ENCODE measurements at regions not wholly inside any gene's neighbourhood (a gene's known extent, or its start where the extent isn't known, plus 50 kb on each side); places are given as distances from the start of the nearest gene placed in this dataset.

- no peak overlapping the region for H2AFZ ChIP-seq
- no peaks in the 10 kb centered on the region for H3K9me2 ChIP-seq (ENCODE audit: insufficient read depth)
- H3F3A ChIP-seq (ENCODE audit: insufficient read depth): no peaks in the 10 kb centered on the region
- no peaks in the 10 kb centered on the region for H4K20me1 ChIP-seq (ENCODE audit: insufficient read depth)
- TF ChIP-seq EZH2 (IDR thresholded peaks at IDR 0.05; ENCODE audit: insufficient read depth, poor library complexity, severe bottlenecking) (no peak), EZH2phosphoT487 (IDR thresholded peaks at IDR 0.05; ENCODE audit: insufficient read depth, low read depth) (no peak)
- DNase-seq: no peak
- no peaks in the 10 kb centered on the region for H3K4me1 ChIP-seq (ENCODE audit: insufficient read depth)
- in situ Hi-C loops (cut with MboI): no loop called here
- H3K4me3 ChIP-seq: no peak overlapping the region
- H3K36me3 ChIP-seq (ENCODE audit: low read depth): no peaks in the 10 kb centered on the region
- 29 to 42% methylated on average over 3 of the region's 3 CpGs for WGBS, 2 experiments (ENCODE audit: low coverage in 1 of 2, low lambda C conversion rate in 2 of 2, missing lambda C conversion rate in 2 of 2)
- H3K79me2 ChIP-seq (ENCODE audit: insufficient read depth): no peaks in the 10 kb centered on the region
- H3K9me3 ChIP-seq (ENCODE audit: low read depth): no peaks in the 10 kb centered on the region
- no peak overlapping the region for H3K4me2 ChIP-seq (ENCODE audit: unreplicated experiment)
- H3K27ac ChIP-seq: no peak overlapping the region
- no peak overlapping the region for H3K9ac ChIP-seq
- H3K27me3 ChIP-seq (replicated peaks; ENCODE audit: insufficient read depth): peaks cover 9% of the 10 kb centered on the region
These were observed 231.5 kb downstream of the LOXHD1 start for GRCh38 chr18:46425511-46425910.

GRCh38 chr18:46426021-46426678, 230.9 kb downstream of the LOXHD1 start:
- no peaks in the 10 kb centered on the region for H3K4me1 ChIP-seq (ENCODE audit: insufficient read depth)
- DNase-seq: no peak
- H2AFZ ChIP-seq: no peak overlapping the region
- peaks cover 9% of the 10 kb centered on the region for H3K27me3 ChIP-seq (replicated peaks; ENCODE audit: insufficient read depth)
- no peaks in the 10 kb centered on the region for H4K20me1 ChIP-seq (ENCODE audit: insufficient read depth)
- TF ChIP-seq EZH2 (IDR thresholded peaks at IDR 0.05; ENCODE audit: insufficient read depth, poor library complexity, severe bottlenecking) (no peak), EZH2phosphoT487 (IDR thresholded peaks at IDR 0.05; ENCODE audit: insufficient read depth, low read depth) (no peak)
- no peaks in the 10 kb centered on the region for H3K9me3 ChIP-seq (ENCODE audit: low read depth)
- 25 to 44% methylated on average over 5 of the region's 5 CpGs for WGBS, 2 experiments (ENCODE audit: low coverage in 1 of 2, low lambda C conversion rate in 2 of 2, missing lambda C conversion rate in 2 of 2)
- H3K4me2 ChIP-seq (ENCODE audit: unreplicated experiment): no peak overlapping the region
- H3K4me3 ChIP-seq: no peak overlapping the region
- H3K9me2 ChIP-seq (ENCODE audit: insufficient read depth): no peaks in the 10 kb centered on the region
- H3F3A ChIP-seq (ENCODE audit: insufficient read depth): no peaks in the 10 kb centered on the region
- H3K79me2 ChIP-seq (ENCODE audit: insufficient read depth): no peaks in the 10 kb centered on the region
- no peak overlapping the region for H3K27ac ChIP-seq
- no peak overlapping the region for H3K9ac ChIP-seq
- in situ Hi-C loops (cut with MboI): no loop called here
- H3K36me3 ChIP-seq (ENCODE audit: low read depth): no peaks in the 10 kb centered on the region

GRCh38 chr18:46426679-46427047, 230.4 kb downstream of the LOXHD1 start:
- DNase-seq: no peak
- Histone ChIP-seq H3K4me1 (ENCODE audit: insufficient read depth) (no peaks in the 10 kb centered on the region), H3K9me3 (ENCODE audit: low read depth) (no peaks in the 10 kb centered on the region), H3K27me3 (replicated peaks; ENCODE audit: insufficient read depth) (peaks cover 6% of the 10 kb centered on the region), H3K4me2 (ENCODE audit: unreplicated experiment) (no peak overlapping the region), H3K9me2 (ENCODE audit: insufficient read depth) (no peaks in the 10 kb centered on the region), H3K27ac (no peak overlapping the region), H2AFZ (no peak overlapping the region), H3K79me2 (ENCODE audit: insufficient read depth) (no peaks in the 10 kb centered on the region), H3K9ac (no peak overlapping the region), H3F3A (ENCODE audit: insufficient read depth) (no peaks in the 10 kb centered on the region), H3K36me3 (ENCODE audit: low read depth) (no peaks in the 10 kb centered on the region), H3K4me3 (no peak overlapping the region), H4K20me1 (ENCODE audit: insufficient read depth) (no peaks in the 10 kb centered on the region)
- 23 to 33% methylated on average over 1 of the region's 1 CpG for WGBS, 2 experiments (ENCODE audit: low coverage in 1 of 2, low lambda C conversion rate in 2 of 2, missing lambda C conversion rate in 2 of 2)
- in situ Hi-C loops (cut with MboI): no loop called here
- no peak for TF ChIP-seq EZH2 (IDR thresholded peaks at IDR 0.05; ENCODE audit: insufficient read depth, poor library complexity, severe bottlenecking)
- no peak for TF ChIP-seq EZH2phosphoT487 (IDR thresholded peaks at IDR 0.05; ENCODE audit: insufficient read depth, low read depth)
